WTC11 (cell line): ENCODE measurements at regions not wholly inside any gene's neighbourhood (a gene's known extent, or its start where the extent isn't known, plus 50 kb on each side); places are given as distances from the start of the nearest gene placed in this dataset.

Source experiments
- ATAC-seq: fragments of 200-7000 bp; cut with Tn5 transposase; 2 replicates; pipeline ENCODE4 v1.10.0; 2021; ENCODE audit warnings: mild to moderate bottlenecking, moderate library complexity
- CTCF ChIA-PET: fragments of 300-600 bp; sonication (Branson Sonifier 250); formaldehyde crosslinking; loops from one replicate; lab custom pipeline; 2021; ENCODE audit warnings: antibody characterized with exemption; lab: Charles Lee
- POLR2A ChIA-PET: fragments of 350-600 bp; sonication (Branson Sonifier 250); formaldehyde crosslinking; loops from one replicate; lab custom pipeline; 2021; ENCODE audit warnings: antibody characterized with exemption; lab: Charles Lee
- DNase-seq: peaks from one replicate; pipeline ENCODE4 v3.0.0; 2021; ENCODE audit warnings: low spot score
- H3K27ac Mint-ChIP-seq: 2 replicates; pipeline ENCODE4 v1.8.0; 2021; ENCODE audit warnings: mixed read lengths
- H3K27me3 Mint-ChIP-seq: 2 replicates; pipeline ENCODE4 v1.8.0; 2021; ENCODE audit warnings: low read depth, mild to moderate bottlenecking, moderate library complexity, mixed read lengths
- H3K36me3 Mint-ChIP-seq: 2 replicates; pipeline ENCODE4 v1.8.0; 2021; ENCODE audit warnings: mixed read lengths
- H3K4me1 Mint-ChIP-seq: 2 replicates; pipeline ENCODE4 v1.8.0; 2022; ENCODE audit warnings: mixed read lengths
- H3K4me3 Mint-ChIP-seq: 2 replicates; pipeline ENCODE4 v1.8.0; 2021; ENCODE audit warnings: mild to moderate bottlenecking, moderate library complexity, mixed read lengths
- H3K9me3 Mint-ChIP-seq: 2 replicates; pipeline ENCODE4 v1.8.0; 2021; ENCODE audit warnings: mixed read lengths
- AFF4 ChIP-seq: sonication (generic); formaldehyde crosslinking; IDR thresholded peaks from 2 replicates; pipeline ENCODE4 v1.8.1; 2023; ENCODE audit warnings: mild to moderate bottlenecking, missing genetic modification reagents, borderline replicate concordance
- CBFB ChIP-seq: sonication (generic); formaldehyde crosslinking; IDR thresholded peaks from 2 replicates; pipeline ENCODE4 v1.8.1; 2022; ENCODE audit warnings: mild to moderate bottlenecking, low read depth, missing genetic modification reagents
- EMX1 ChIP-seq: fragments of 250-450 bp; sonication (Bioruptor Pico); IDR thresholded peaks from 2 replicates; pipeline ENCODE4 v1.8.0; 2021; ENCODE audit warnings: mild to moderate bottlenecking
- ETV6 ChIP-seq: sonication (generic); formaldehyde crosslinking; IDR thresholded peaks from 2 replicates; pipeline ENCODE4 v1.8.1; 2022; ENCODE audit warnings: mild to moderate bottlenecking, missing genetic modification reagents
- HMGA2 ChIP-seq: fragments of 250-450 bp; sonication (Bioruptor Pico); IDR thresholded peaks from 2 replicates; pipeline ENCODE4 v1.4.0; 2021; ENCODE audit warnings: mild to moderate bottlenecking, moderate library complexity
- IRF2 ChIP-seq: sonication (generic); formaldehyde crosslinking; IDR thresholded peaks from 2 replicates; pipeline ENCODE4 v1.8.0; 2022; ENCODE audit warnings: low read depth, missing genetic modification reagents, borderline replicate concordance
- JUN ChIP-seq: sonication (generic); formaldehyde crosslinking; IDR thresholded peaks from 2 replicates; pipeline ENCODE4 v1.8.0; 2023; ENCODE audit warnings: mild to moderate bottlenecking, missing genetic modification reagents
- MLX ChIP-seq: sonication (generic); formaldehyde crosslinking; IDR thresholded peaks from 2 replicates; pipeline ENCODE4 v1.8.1; 2023; ENCODE audit warnings: mild to moderate bottlenecking, missing genetic modification reagents, moderate library complexity
- NFYB ChIP-seq: sonication (generic); formaldehyde crosslinking; conservative IDR thresholded peaks from 2 replicates; pipeline ENCODE4 v1.8.0; 2022; ENCODE audit warnings: low read depth, missing genetic modification reagents
- PREB ChIP-seq: sonication (generic); formaldehyde crosslinking; IDR thresholded peaks from 2 replicates; pipeline ENCODE4 v1.8.1; 2022; ENCODE audit warnings: mild to moderate bottlenecking, missing genetic modification reagents, moderate library complexity, borderline replicate concordance
- RORB ChIP-seq: fragments of 250-450 bp; sonication (Bioruptor Pico); IDR thresholded peaks from 2 replicates; pipeline ENCODE4 v1.9.0; 2021; ENCODE audit warnings: mild to moderate bottlenecking
- SMAD3 ChIP-seq: sonication (generic); formaldehyde crosslinking; IDR thresholded peaks from 2 replicates; pipeline ENCODE4 v1.8.0; 2022; ENCODE audit warnings: missing genetic modification reagents, mild to moderate bottlenecking, borderline replicate concordance
- SOX15 ChIP-seq: fragments of 250-450 bp; sonication (Bioruptor Pico); IDR thresholded peaks from 2 replicates; pipeline ENCODE4 v1.9.0; 2021; ENCODE audit warnings: mild to moderate bottlenecking
- ZNF263 ChIP-seq: sonication (generic); formaldehyde crosslinking; IDR thresholded peaks from 2 replicates; pipeline ENCODE4 v1.8.1; 2022; ENCODE audit warnings: low read depth, mild to moderate bottlenecking, moderate library complexity, missing genetic modification reagents
- ZNF281 ChIP-seq: sonication (generic); formaldehyde crosslinking; IDR thresholded peaks from 2 replicates; pipeline ENCODE4 v1.8.0; 2023; ENCODE audit warnings: mild to moderate bottlenecking, missing genetic modification reagents
- ZNF423 ChIP-seq: fragments of 250-450 bp; sonication (Bioruptor Pico); IDR thresholded peaks from 2 replicates; pipeline ENCODE4 v2.1.2; 2022; ENCODE audit warnings: mild to moderate bottlenecking, moderate library complexity

- TF ChIP-seq ETV6 (CRISPR knock-in tag) (no peak), IRF2 (CRISPR knock-in tag) (no peak), JUN (CRISPR knock-in tag) (no peak), HMGA2 (CRISPR knock-in tag) (no peak)
These were observed 489.8 kb downstream of the RNF144A start (continued) for GRCh38 chr2:7407001-7407400.

GRCh38 chr2:7407906-7408680 lies 490.9 kb downstream of the RNF144A start:
- Mint-ChIP-seq H3K4me3 (no peak overlapping the region), H3K4me1 (no peaks in the 10 kb centered on the region), H3K9me3 (no peaks in the 10 kb centered on the region), H3K36me3 (no peaks in the 10 kb centered on the region), H3K27ac (no peak overlapping the region), H3K27me3 (no peaks in the 10 kb centered on the region)
- ATAC-seq: no peak
- POLR2A ChIA-PET: no interaction called here
- CTCF ChIA-PET: no interaction called here
- DNase-seq: no peak
- no peak for TF ChIP-seq PREB (CRISPR knock-in tag)
- TF ChIP-seq SMAD3 (CRISPR knock-in tag): no peak
- TF ChIP-seq SOX15 (CRISPR knock-in tag): no peak
- no peak for TF ChIP-seq AFF4 (CRISPR knock-in tag)
- TF ChIP-seq ZNF423 (CRISPR knock-in tag): no peak
- TF ChIP-seq NFYB (CRISPR knock-in tag): no peak
- TF ChIP-seq EMX1 (CRISPR knock-in tag): no peak
- no peak for TF ChIP-seq CBFB (CRISPR knock-in tag)

GRCh38 chr2:7411691-7412090 lies 494.5 kb downstream of the RNF144A start:
- POLR2A ChIA-PET: no interaction called here
- DNase-seq (no peak), ATAC-seq (no peak)
- TF ChIP-seq ZNF263 (CRISPR knock-in tag): no peak
- TF ChIP-seq ZNF281 (CRISPR knock-in tag): no peak
- TF ChIP-seq MLX: no peak
- no peak for TF ChIP-seq RORB
- Mint-ChIP-seq H3K27ac (no peak overlapping the region), H3K4me3 (no peak overlapping the region), H3K36me3 (no peaks in the 10 kb centered on the region), H3K9me3 (peaks cover 2% of the 10 kb centered on the region; the same call in 1 of the 2 replicates), H3K27me3 (no peaks in the 10 kb centered on the region), H3K4me1 (no peaks in the 10 kb centered on the region; the same call in 1 of the 2 replicates)
- CTCF ChIA-PET: no interaction called here
